ENCODE measurements at regions not wholly inside any gene's neighbourhood (a gene's known extent, or its start where the extent isn't known, plus 50 kb on each side); places are given as distances from the start of the nearest gene placed in this dataset.

GRCh38 chr6:73903155-73903554 lies 207.2 kb downstream of the CD109 start:
- intact Hi-C loops (cut with DNase I) = no loop called here
- Histone ChIP-seq H3K4me3 (no peak overlapping the region), H3K36me3 (replicated peaks in 1 of 2) (no peaks in the 10 kb centered on the region), H3K27ac (no peak overlapping the region), H3K9me3 (replicated peaks in 1 of 3) (peaks cover 0 to 5% (median 4%) of the 10 kb centered on the region in 3 donors), H3K27me3 (no peaks in the 10 kb centered on the region), H3K4me1 (replicated peaks in 1 of 2) (no peaks in the 10 kb centered on the region)
- WGBS, 4 donors = 73 to 86% (median 78%) methylated on average over 4 to 14 of the region's 14 CpGs
- no peak for DNase-seq
- TF ChIP-seq CTCF (IDR thresholded peaks at IDR 0.05) = no peak
- no peak for TF ChIP-seq POLR2A (IDR thresholded peaks at IDR 0.05)

GRCh38 chr6:73901986-73902385 lies 206.0 kb downstream of the CD109 start:
- DNase-seq = no peak
- Histone ChIP-seq H3K27ac (no peak overlapping the region), H3K36me3 (replicated peaks in 1 of 2) (no peaks in the 10 kb centered on the region), H3K9me3 (replicated peaks in 1 of 3) (peaks cover 0 to 5% (median 4%) of the 10 kb centered on the region in 3 donors), H3K4me3 (no peak overlapping the region), H3K4me1 (replicated peaks in 1 of 2) (no peaks in the 10 kb centered on the region), H3K27me3 (no peaks in the 10 kb centered on the region)
- no peak for TF ChIP-seq POLR2A (IDR thresholded peaks at IDR 0.05)
- intact Hi-C loops (cut with DNase I) = no loop called here

GRCh38 chr6:73901311-73901710 lies 205.3 kb downstream of the CD109 start:
- TF ChIP-seq POLR2A (IDR thresholded peaks at IDR 0.05) (no peak), CTCF (IDR thresholded peaks at IDR 0.05) (no peak)
- H3K4me1 ChIP-seq (replicated peaks in 1 of 2) = no peaks in the 10 kb centered on the region
- no peak overlapping the region for H3K27ac ChIP-seq
- no peak overlapping the region for H3K4me3 ChIP-seq
- H3K27me3 ChIP-seq = no peaks in the 10 kb centered on the region
- no peak for DNase-seq
- intact Hi-C loops (cut with DNase I) = no loop called here
- H3K36me3 ChIP-seq (replicated peaks in 1 of 2) = no peaks in the 10 kb centered on the region
- peaks cover 0 to 5% (median 4%) of the 10 kb centered on the region in 3 donors for H3K9me3 ChIP-seq (replicated peaks in 1 of 3)

- H3K9me3 ChIP-seq (replicated peaks in 1 of 3) = peaks cover 0 to 5% (median 4%) of the 10 kb centered on the region in 3 donors
- no peaks in the 10 kb centered on the region for H3K27me3 ChIP-seq
- no peak overlapping the region for H3K4me3 ChIP-seq
- no peaks in the 10 kb centered on the region for H3K4me1 ChIP-seq (replicated peaks in 1 of 2)
- DNase-seq = no peak
- TF ChIP-seq POLR2A (IDR thresholded peaks at IDR 0.05) = no peak
- TF ChIP-seq CTCF (IDR thresholded peaks at IDR 0.05) = no peak
- H3K36me3 ChIP-seq (replicated peaks in 1 of 2) = no peaks in the 10 kb centered on the region
- H3K27ac ChIP-seq = no peak overlapping the region
- WGBS, 4 donors = 58 to 66% (median 61%) methylated on average over 3 of the region's 3 CpGs
- intact Hi-C loops (cut with DNase I) = no loop called here
These were observed 202.6 kb downstream of the CD109 start for GRCh38 chr6:73898599-73898998.

DNA sequence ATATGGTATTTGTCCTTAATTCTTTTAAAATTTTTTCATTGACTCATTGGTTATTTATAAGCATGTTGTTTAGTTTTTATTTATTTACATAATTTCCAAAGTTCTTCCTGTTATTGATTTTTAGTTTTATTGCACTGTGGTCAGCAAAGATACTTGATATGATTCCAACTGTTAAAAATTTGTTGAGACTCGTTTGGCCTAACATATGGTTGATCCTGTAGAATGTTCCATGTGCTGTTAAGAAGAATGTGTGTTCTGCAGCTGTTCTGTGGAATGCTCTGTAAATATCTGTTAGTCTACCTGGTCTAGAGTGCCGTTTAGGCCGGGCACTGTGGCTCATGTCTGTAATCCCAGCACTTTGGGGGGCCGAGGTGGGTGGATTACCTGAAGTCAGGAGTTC lies 197.7 kb downstream of the CD109 start:
- no peak overlapping the region for H3K4me3 ChIP-seq
- intact Hi-C loops (cut with DNase I) = no loop called here
- WGBS, 4 donors = 57 to 75% (median 71%) methylated on average over 4 of the region's 4 CpGs
- TF ChIP-seq CTCF (IDR thresholded peaks at IDR 0.05) = no peak
- no peak for DNase-seq
- no peaks in the 10 kb centered on the region for H3K9me3 ChIP-seq (replicated peaks in 1 of 3)
- no peaks in the 10 kb centered on the region for H3K27me3 ChIP-seq
- no peaks in the 10 kb centered on the region for H3K4me1 ChIP-seq (replicated peaks in 1 of 2)
- no peak overlapping the region for H3K27ac ChIP-seq
- no peaks in the 10 kb centered on the region for H3K36me3 ChIP-seq (replicated peaks in 1 of 2)
